ENCODE measurements at regions not wholly inside any gene's neighbourhood (a gene's known extent, or its start where the extent isn't known, plus 50 kb on each side); places are given as distances from the start of the nearest gene placed in this dataset.

DNA sequence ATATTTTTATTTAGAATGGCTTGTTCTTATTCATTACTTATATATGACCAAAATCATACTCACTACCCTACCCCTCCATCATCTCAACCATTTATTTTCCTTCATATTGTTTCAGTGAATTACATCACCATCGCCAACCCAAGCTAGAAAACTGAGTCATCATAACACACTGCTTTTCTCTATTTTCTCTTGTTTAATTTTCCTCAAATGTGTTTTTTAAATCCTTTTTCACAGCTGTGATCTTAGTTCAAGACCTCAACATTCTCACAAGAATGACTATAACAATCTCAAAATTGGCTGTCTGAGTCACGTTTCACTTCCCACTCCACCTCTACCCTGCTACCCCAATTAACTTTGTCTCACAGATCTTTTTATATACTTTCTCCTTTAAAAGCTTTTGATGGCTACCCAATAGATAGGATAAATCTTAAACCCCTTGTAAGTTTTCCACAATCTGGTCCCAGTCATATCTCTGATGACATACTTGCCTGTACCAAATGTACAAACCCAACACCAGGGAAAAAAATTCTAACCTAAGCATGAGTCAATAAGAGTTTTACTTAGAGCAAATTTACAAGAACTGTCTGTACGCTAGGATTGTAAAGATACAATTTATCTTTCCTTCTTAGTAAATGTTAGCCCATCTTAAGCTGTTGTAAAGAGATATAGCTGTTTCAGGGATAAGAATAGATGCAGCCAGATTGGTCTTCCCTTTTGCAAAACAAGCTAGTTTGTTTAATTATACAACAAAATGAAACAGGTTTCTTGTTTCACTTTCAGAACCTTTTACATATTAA lies 635.1 kb upstream of the SLC39A10 start:
- 39% methylated on average over 3 of the region's 3 CpGs for WGBS (ENCODE audit: low lambda C conversion rate)
- no peaks in the 10 kb centered on the region for H3K79me2 ChIP-seq (ENCODE audit: insufficient read depth)
- H2AFZ ChIP-seq (ENCODE audit: low read depth), result no peak overlapping the region
- H3K27ac ChIP-seq (ENCODE audit: low read depth in 2 of 2, low read length in 1 of 2), result no peak overlapping the region
- no peak overlapping the region for H3K9ac ChIP-seq
- POLR2A ChIA-PET, result no interaction called here
- no peaks in the 10 kb centered on the region; a peak in 1 of 4 replicates for H3K4me1 ChIP-seq (ENCODE audit: control insufficient read depth in 1 of 2, insufficient read depth in 2 of 2, low read depth in 1 of 2, low read length in 1 of 2)
- H3K27me3 ChIP-seq (ENCODE audit: insufficient read depth), result no peaks in the 10 kb centered on the region
- H3F3A ChIP-seq (replicated peaks; ENCODE audit: insufficient read depth), result no peaks in the 10 kb centered on the region
- H4K20me1 ChIP-seq (ENCODE audit: insufficient read depth), result no peaks in the 10 kb centered on the region
- no peak overlapping the region for H3K4me2 ChIP-seq
- H3K36me3 ChIP-seq (replicated peaks in 1 of 2; ENCODE audit: control insufficient read depth in 1 of 2, insufficient read depth in 2 of 2, low read length in 1 of 2), result no peaks in the 10 kb centered on the region
- no peak for TF ChIP-seq SIN3A (IDR thresholded peaks at IDR 0.05; ENCODE audit: borderline replicate concordance, low read depth, low read length)
- no peak for TF ChIP-seq POLR2AphosphoS5 (IDR thresholded peaks at IDR 0.05; ENCODE audit: low read depth, low read length)
- no peak for TF ChIP-seq NFIC (IDR thresholded peaks at IDR 0.05; ENCODE audit: borderline replicate concordance)
- no peaks in the 10 kb centered on the region for H3K9me3 ChIP-seq
- CTCF ChIA-PET, result no interaction called here
- DNase-seq, result no peak
- no peaks in the 10 kb centered on the region for H3K9me2 ChIP-seq
- no peak overlapping the region for H3K4me3 ChIP-seq (ENCODE audit: low read depth in 2 of 2, low read length in 1 of 2)

DNA sequence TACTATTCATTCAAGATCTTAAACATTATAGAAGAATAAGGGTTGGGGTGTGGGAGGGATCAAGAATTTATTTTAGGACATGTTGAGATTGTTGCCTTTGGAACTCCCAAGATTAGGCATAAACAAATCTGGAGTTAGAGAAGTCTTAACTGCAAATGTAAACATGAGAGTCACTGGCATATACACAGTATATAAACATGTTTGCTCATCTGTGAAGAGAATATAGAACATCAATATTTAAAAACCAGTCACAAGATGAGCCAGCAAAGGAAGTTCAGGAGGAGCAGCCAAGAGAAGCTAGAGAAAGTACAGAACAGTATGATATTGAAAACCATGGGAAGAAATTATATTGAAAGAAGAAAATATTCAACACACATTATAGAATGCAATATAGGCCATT lies 638.6 kb upstream of the SLC39A10 start:
- no peaks in the 10 kb centered on the region for H3K36me3 ChIP-seq (replicated peaks in 1 of 2; ENCODE audit: control insufficient read depth in 1 of 2, insufficient read depth in 2 of 2, low read length in 1 of 2)
- no peaks in the 10 kb centered on the region for H3K9me2 ChIP-seq
- H3K79me2 ChIP-seq (ENCODE audit: insufficient read depth), result no peaks in the 10 kb centered on the region
- no peaks in the 10 kb centered on the region for H3F3A ChIP-seq (replicated peaks; ENCODE audit: insufficient read depth)
- H3K27me3 ChIP-seq (ENCODE audit: insufficient read depth), result no peaks in the 10 kb centered on the region
- no peaks in the 10 kb centered on the region for H3K9me3 ChIP-seq
- H3K27ac ChIP-seq (ENCODE audit: low read depth in 2 of 2, low read length in 1 of 2), result no peak overlapping the region
- H3K4me1 ChIP-seq (ENCODE audit: control insufficient read depth in 1 of 2, insufficient read depth in 2 of 2, low read depth in 1 of 2, low read length in 1 of 2), result no peaks in the 10 kb centered on the region; a peak in 1 of 4 replicates
- H3K9ac ChIP-seq, result no peak overlapping the region
- no peak for TF ChIP-seq GABPA (IDR thresholded peaks at IDR 0.05; ENCODE audit: low read depth)
- TF ChIP-seq SIN3A (IDR thresholded peaks at IDR 0.05; ENCODE audit: borderline replicate concordance, low read depth, low read length), result no peak
- TF ChIP-seq NRF1 (IDR thresholded peaks at IDR 0.05; ENCODE audit: low read depth, low read length), result no peak
- no peak for TF ChIP-seq GATA2 (CRISPR knock-in tag; IDR thresholded peaks at IDR 0.05)
- no peak for TF ChIP-seq RCOR1 (IDR thresholded peaks at IDR 0.05; ENCODE audit: low read length)
- TF ChIP-seq FOXJ3 (CRISPR knock-in tag; IDR thresholded peaks at IDR 0.05), result no peak
- TF ChIP-seq TEAD4 (IDR thresholded peaks at IDR 0.05; ENCODE audit: borderline replicate concordance, insufficient read depth), result no peak
- POLR2A ChIA-PET, result no interaction called here
- H4K20me1 ChIP-seq (ENCODE audit: insufficient read depth), result no peaks in the 10 kb centered on the region
- no peak overlapping the region for H3K4me3 ChIP-seq (ENCODE audit: low read depth in 2 of 2, low read length in 1 of 2)
- no peak overlapping the region for H2AFZ ChIP-seq (ENCODE audit: low read depth)
- DNase-seq, result no peak
- CTCF ChIA-PET, result no interaction called here
- no peak overlapping the region for H3K4me2 ChIP-seq

DNA sequence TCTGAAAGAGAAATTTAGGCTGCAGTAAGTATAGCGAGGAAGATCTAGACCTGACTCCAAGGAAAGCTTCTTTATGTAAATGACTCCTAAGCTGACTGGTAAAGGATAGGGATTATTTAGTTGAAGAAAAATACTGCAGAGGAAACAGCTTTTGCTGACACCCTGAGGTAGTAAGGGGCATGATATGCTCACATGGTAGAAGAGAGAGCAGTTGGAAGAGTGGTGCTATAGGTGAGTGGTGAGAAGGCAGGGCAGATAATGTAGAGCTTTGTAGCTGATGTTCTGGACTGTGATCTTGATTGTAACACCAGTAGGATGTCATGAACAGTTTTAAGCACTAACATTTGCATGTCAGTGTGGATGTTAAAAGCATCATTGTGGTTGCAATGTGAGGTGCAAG lies 639.1 kb upstream of the SLC39A10 start:
- Histone ChIP-seq H3K4me3 (ENCODE audit: low read depth in 2 of 2, low read length in 1 of 2) (no peak overlapping the region), H3K27me3 (ENCODE audit: insufficient read depth) (no peaks in the 10 kb centered on the region), H3F3A (replicated peaks; ENCODE audit: insufficient read depth) (no peaks in the 10 kb centered on the region), H3K4me1 (ENCODE audit: control insufficient read depth in 1 of 2, insufficient read depth in 2 of 2, low read depth in 1 of 2, low read length in 1 of 2) (no peaks in the 10 kb centered on the region; a peak in 1 of 4 replicates), H3K4me2 (no peak overlapping the region), H2AFZ (ENCODE audit: low read depth) (no peak overlapping the region), H3K9ac (no peak overlapping the region), H3K79me2 (ENCODE audit: insufficient read depth) (no peaks in the 10 kb centered on the region), H3K27ac (ENCODE audit: low read depth in 2 of 2, low read length in 1 of 2) (no peak overlapping the region), H3K9me2 (no peaks in the 10 kb centered on the region), H4K20me1 (ENCODE audit: insufficient read depth) (no peaks in the 10 kb centered on the region), H3K36me3 (replicated peaks in 1 of 2; ENCODE audit: control insufficient read depth in 1 of 2, insufficient read depth in 2 of 2, low read length in 1 of 2) (no peaks in the 10 kb centered on the region), H3K9me3 (no peaks in the 10 kb centered on the region)
- 57% methylated on average over 1 of the region's 1 CpG for WGBS (ENCODE audit: low lambda C conversion rate)
- ChIA-PET POLR2A (no interaction called here), CTCF (interaction anchor here (1.2 kb wide), 1 partner anchor 9 kb away, joined by 3 read pairs; no protein-coding TSS in a partner anchor)
- DNase-seq, result no peak
- no peak for TF ChIP-seq EP300 (IDR thresholded peaks at IDR 0.05; ENCODE audit: borderline replicate concordance in 1 of 2, low read depth in 1 of 2, low read length in 1 of 2)
- TF ChIP-seq, protein P1, sequence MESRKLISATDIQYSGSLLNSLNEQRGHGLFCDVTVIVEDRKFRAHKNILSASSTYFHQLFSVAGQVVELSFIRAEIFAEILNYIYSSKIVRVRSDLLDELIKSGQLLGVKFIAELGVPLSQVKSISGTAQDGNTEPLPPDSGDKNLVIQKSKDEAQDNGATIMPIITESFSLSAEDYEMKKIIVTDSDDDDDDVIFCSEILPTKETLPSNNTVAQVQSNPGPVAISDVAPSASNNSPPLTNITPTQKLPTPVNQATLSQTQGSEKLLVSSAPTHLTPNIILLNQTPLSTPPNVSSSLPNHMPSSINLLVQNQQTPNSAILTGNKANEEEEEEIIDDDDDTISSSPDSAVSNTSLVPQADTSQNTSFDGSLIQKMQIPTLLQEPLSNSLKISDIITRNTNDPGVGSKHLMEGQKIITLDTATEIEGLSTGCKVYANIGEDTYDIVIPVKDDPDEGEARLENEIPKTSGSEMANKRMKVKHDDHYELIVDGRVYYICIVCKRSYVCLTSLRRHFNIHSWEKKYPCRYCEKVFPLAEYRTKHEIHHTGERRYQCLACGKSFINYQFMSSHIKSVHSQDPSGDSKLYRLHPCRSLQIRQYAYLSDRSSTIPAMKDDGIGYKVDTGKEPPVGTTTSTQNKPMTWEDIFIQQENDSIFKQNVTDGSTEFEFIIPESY (IDR thresholded peaks at IDR 0.05; ENCODE audit: borderline replicate concordance, low read depth), result no peak
- no peak for TF ChIP-seq NFIC (IDR thresholded peaks at IDR 0.05; ENCODE audit: borderline replicate concordance)
- TF ChIP-seq, protein P2, sequence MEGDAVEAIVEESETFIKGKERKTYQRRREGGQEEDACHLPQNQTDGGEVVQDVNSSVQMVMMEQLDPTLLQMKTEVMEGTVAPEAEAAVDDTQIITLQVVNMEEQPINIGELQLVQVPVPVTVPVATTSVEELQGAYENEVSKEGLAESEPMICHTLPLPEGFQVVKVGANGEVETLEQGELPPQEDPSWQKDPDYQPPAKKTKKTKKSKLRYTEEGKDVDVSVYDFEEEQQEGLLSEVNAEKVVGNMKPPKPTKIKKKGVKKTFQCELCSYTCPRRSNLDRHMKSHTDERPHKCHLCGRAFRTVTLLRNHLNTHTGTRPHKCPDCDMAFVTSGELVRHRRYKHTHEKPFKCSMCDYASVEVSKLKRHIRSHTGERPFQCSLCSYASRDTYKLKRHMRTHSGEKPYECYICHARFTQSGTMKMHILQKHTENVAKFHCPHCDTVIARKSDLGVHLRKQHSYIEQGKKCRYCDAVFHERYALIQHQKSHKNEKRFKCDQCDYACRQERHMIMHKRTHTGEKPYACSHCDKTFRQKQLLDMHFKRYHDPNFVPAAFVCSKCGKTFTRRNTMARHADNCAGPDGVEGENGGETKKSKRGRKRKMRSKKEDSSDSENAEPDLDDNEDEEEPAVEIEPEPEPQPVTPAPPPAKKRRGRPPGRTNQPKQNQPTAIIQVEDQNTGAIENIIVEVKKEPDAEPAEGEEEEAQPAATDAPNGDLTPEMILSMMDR (IDR thresholded peaks at IDR 0.05), result no peak
- no peak for TF ChIP-seq TCF12 (IDR thresholded peaks at IDR 0.05)
- TF ChIP-seq POLR2AphosphoS5 (IDR thresholded peaks at IDR 0.05; ENCODE audit: low read depth, low read length), result no peak
- no peak for TF ChIP-seq MEF2A (IDR thresholded peaks at IDR 0.05; ENCODE audit: borderline replicate concordance, low read depth)
- no peak for TF ChIP-seq GABPA (IDR thresholded peaks at IDR 0.05; ENCODE audit: low read depth)
- TF ChIP-seq MXI1 (IDR thresholded peaks at IDR 0.05; ENCODE audit: low read depth, low read length), result no peak
- TF ChIP-seq, protein P3, sequence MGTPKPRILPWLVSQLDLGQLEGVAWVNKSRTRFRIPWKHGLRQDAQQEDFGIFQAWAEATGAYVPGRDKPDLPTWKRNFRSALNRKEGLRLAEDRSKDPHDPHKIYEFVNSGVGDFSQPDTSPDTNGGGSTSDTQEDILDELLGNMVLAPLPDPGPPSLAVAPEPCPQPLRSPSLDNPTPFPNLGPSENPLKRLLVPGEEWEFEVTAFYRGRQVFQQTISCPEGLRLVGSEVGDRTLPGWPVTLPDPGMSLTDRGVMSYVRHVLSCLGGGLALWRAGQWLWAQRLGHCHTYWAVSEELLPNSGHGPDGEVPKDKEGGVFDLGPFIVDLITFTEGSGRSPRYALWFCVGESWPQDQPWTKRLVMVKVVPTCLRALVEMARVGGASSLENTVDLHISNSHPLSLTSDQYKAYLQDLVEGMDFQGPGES (IDR thresholded peaks at IDR 0.05; ENCODE audit: low read depth, low read length), result no peak
- TF ChIP-seq CHD2 (IDR thresholded peaks at IDR 0.05; ENCODE audit: low read length, partially characterized antibody), result no peak
